AG10803 (cell line): ENCODE measurements at regions not wholly inside any gene's neighbourhood (a gene's known extent, or its start where the extent isn't known, plus 50 kb on each side); places are given as distances from the start of the nearest gene placed in this dataset.
"Not testable (repeated sequence)": the region's sequence is repeated elsewhere in the genome, so short reads cannot be mapped to it uniquely, and the experiment has no call there.

Experiments
- DNase-seq: peaks from one replicate; pipeline ENCODE4 v3.0.0; 2010; ENCODE audit warnings: low read depth
- H3K4me3 ChIP-seq: 2 replicates; pipeline ENCODE4 v1.5.1; 2011; ENCODE audit warnings: mild to moderate bottlenecking, low read length, control low read depth
- CTCF ChIP-seq: conservative IDR thresholded peaks from 2 replicates; pipeline ENCODE4 v1.5.1; 2011; ENCODE audit warnings: mild to moderate bottlenecking, low read length, control low read depth, inconsistent platforms

GRCh38 chr5:174483411-174483810 lies 241.0 kb upstream of the MSX2 start:
- DNase-seq = no peak

GRCh38 chr5:174489215-174489614 lies 235.2 kb upstream of the MSX2 start:
- TF ChIP-seq CTCF = no peak
- DNase-seq = no peak
- no peak overlapping the region for H3K4me3 ChIP-seq

More at GRCh38 chr5:174483411-174483810, 241.0 kb upstream of the MSX2 start:
- TF ChIP-seq CTCF = no peak
- no peak overlapping the region for H3K4me3 ChIP-seq

GRCh38 chr5:174489920-174490597 lies 234.3 kb upstream of the MSX2 start:
- DNase-seq = no peak
- TF ChIP-seq CTCF = no peak
- no peak overlapping the region for H3K4me3 ChIP-seq

GRCh38 chr5:174490728-174491127 lies 233.7 kb upstream of the MSX2 start:
- no peak for TF ChIP-seq CTCF
- H3K4me3 ChIP-seq = no peak overlapping the region
- no peak for DNase-seq

- no peak overlapping the region for H3K4me3 ChIP-seq
- DNase-seq = no peak
- no peak for TF ChIP-seq CTCF
Measured at GRCh38 chr5:174491265-174491664, 233.1 kb upstream of the MSX2 start.

- DNase-seq = no peak
- H3K4me3 ChIP-seq = no peak overlapping the region
- no peak for TF ChIP-seq CTCF
Measured at GRCh38 chr5:174491761-174492350, 232.5 kb upstream of the MSX2 start.

GRCh38 chr5:174493530-174493929 lies 230.9 kb upstream of the MSX2 start:
- no peak for TF ChIP-seq CTCF
- no peak for DNase-seq

GRCh38 chr5:174497939-174498338 lies 226.4 kb upstream of the MSX2 start:
- not testable (repeated sequence) for DNase-seq, H3K4me3 ChIP-seq

More at GRCh38 chr5:174493530-174493929, 230.9 kb upstream of the MSX2 start:
- H3K4me3 ChIP-seq = no peak overlapping the region

GRCh38 chr5:174498575-174498974 lies 225.8 kb upstream of the MSX2 start:
- DNase-seq, H3K4me3 ChIP-seq: not testable (repeated sequence)
